ENCODE measurements at regions not wholly inside any gene's neighbourhood (a gene's known extent, or its start where the extent isn't known, plus 50 kb on each side); places are given as distances from the start of the nearest gene placed in this dataset.

- no peak overlapping the region for H3K4me3 ChIP-seq
- H3K27ac ChIP-seq, result peak overlapping the region in 1 of 2 donors; percentile 16
- H3K4me1 ChIP-seq, result no peaks in the 10 kb centered on the region
- no peak for TF ChIP-seq POLR2AphosphoS5 (IDR thresholded peaks at IDR 0.05)
- no peaks in the 10 kb centered on the region for H3K9me3 ChIP-seq
- H3K27me3 ChIP-seq, result no peaks in the 10 kb centered on the region
- no peaks in the 10 kb centered on the region for H3K36me3 ChIP-seq
- intact Hi-C loops (cut with DNase I; ENCODE audit: low total_unique reads), result no loop called here
- DNase-seq (ENCODE audit: low spot score in 2 of 2), result no peak
Measured at GRCh38 chr6:78599526-78599925, 267.8 kb upstream of the IRAK1BP1 start.

- H3K36me3 ChIP-seq, result no peaks in the 10 kb centered on the region
- intact Hi-C loops (cut with DNase I; ENCODE audit: low total_unique reads), result no loop called here
- H3K27me3 ChIP-seq, result no peaks in the 10 kb centered on the region
- H3K4me3 ChIP-seq, result no peak overlapping the region
- H3K4me1 ChIP-seq, result no peaks in the 10 kb centered on the region
- no peak for DNase-seq (ENCODE audit: low spot score in 2 of 2)
- no peaks in the 10 kb centered on the region for H3K9me3 ChIP-seq
- no peak overlapping the region for H3K27ac ChIP-seq
- TF ChIP-seq POLR2AphosphoS5 (IDR thresholded peaks at IDR 0.05), result no peak
- TF ChIP-seq, protein P1, sequence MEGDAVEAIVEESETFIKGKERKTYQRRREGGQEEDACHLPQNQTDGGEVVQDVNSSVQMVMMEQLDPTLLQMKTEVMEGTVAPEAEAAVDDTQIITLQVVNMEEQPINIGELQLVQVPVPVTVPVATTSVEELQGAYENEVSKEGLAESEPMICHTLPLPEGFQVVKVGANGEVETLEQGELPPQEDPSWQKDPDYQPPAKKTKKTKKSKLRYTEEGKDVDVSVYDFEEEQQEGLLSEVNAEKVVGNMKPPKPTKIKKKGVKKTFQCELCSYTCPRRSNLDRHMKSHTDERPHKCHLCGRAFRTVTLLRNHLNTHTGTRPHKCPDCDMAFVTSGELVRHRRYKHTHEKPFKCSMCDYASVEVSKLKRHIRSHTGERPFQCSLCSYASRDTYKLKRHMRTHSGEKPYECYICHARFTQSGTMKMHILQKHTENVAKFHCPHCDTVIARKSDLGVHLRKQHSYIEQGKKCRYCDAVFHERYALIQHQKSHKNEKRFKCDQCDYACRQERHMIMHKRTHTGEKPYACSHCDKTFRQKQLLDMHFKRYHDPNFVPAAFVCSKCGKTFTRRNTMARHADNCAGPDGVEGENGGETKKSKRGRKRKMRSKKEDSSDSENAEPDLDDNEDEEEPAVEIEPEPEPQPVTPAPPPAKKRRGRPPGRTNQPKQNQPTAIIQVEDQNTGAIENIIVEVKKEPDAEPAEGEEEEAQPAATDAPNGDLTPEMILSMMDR (IDR thresholded peaks at IDR 0.05), result no peak
- TF ChIP-seq POLR2A (IDR thresholded peaks at IDR 0.05), result no peak
Measured at GRCh38 chr6:78605909-78606446, 261.4 kb upstream of the IRAK1BP1 start.

- Histone ChIP-seq H3K4me1 (no peaks in the 10 kb centered on the region), H3K9me3 (no peaks in the 10 kb centered on the region), H3K36me3 (no peaks in the 10 kb centered on the region), H3K27ac (no peak overlapping the region), H3K4me3 (no peak overlapping the region), H3K27me3 (no peaks in the 10 kb centered on the region)
- TF ChIP-seq, protein P1 (IDR thresholded peaks at IDR 0.05), result no peak
- no peak for TF ChIP-seq POLR2AphosphoS5 (IDR thresholded peaks at IDR 0.05)
- no peak for TF ChIP-seq POLR2A (IDR thresholded peaks at IDR 0.05)
- intact Hi-C loops (cut with DNase I; ENCODE audit: low total_unique reads), result no loop called here
- DNase-seq (ENCODE audit: low spot score in 2 of 2), result no peak
Measured at GRCh38 chr6:78607189-78607588, 260.2 kb upstream of the IRAK1BP1 start.

GRCh38 chr6:78611102-78611620 is 256.2 kb upstream of the IRAK1BP1 start:
- intact Hi-C loops (cut with DNase I; ENCODE audit: low total_unique reads), result no loop called here
- Histone ChIP-seq H3K4me3 (no peak overlapping the region), H3K27me3 (no peaks in the 10 kb centered on the region), H3K9me3 (no peaks in the 10 kb centered on the region), H3K27ac (no peak overlapping the region), H3K36me3 (no peaks in the 10 kb centered on the region), H3K4me1 (no peaks in the 10 kb centered on the region)
- no peak for DNase-seq (ENCODE audit: low spot score in 2 of 2)
- TF ChIP-seq POLR2AphosphoS5 (IDR thresholded peaks at IDR 0.05) (no peak), POLR2A (IDR thresholded peaks at IDR 0.05) (no peak)
- TF ChIP-seq, protein P1 (IDR thresholded peaks at IDR 0.05), result no peak

- no peaks in the 10 kb centered on the region for H3K36me3 ChIP-seq
- intact Hi-C loops (cut with DNase I; ENCODE audit: low total_unique reads), result no loop called here
- H3K9me3 ChIP-seq, result no peaks in the 10 kb centered on the region
Measured at GRCh38 chr6:78611886-78612480, 255.4 kb upstream of the IRAK1BP1 start.

More at GRCh38 chr6:78611886-78612480, 255.4 kb upstream of the IRAK1BP1 start:
- TF ChIP-seq POLR2AphosphoS5 (IDR thresholded peaks at IDR 0.05) (no peak), POLR2A (IDR thresholded peaks at IDR 0.05) (no peak)
- TF ChIP-seq, protein P1 (IDR thresholded peaks at IDR 0.05), result no peak
- Histone ChIP-seq H3K27me3 (no peaks in the 10 kb centered on the region), H3K27ac (no peak overlapping the region), H3K4me1 (no peaks in the 10 kb centered on the region), H3K4me3 (no peak overlapping the region)
- DNase-seq (ENCODE audit: low spot score in 2 of 2), result no peak

All from breast epithelium (tissue), 4 donors.